ENCODE measurements at regions not wholly inside any gene's neighbourhood (a gene's known extent, or its start where the extent isn't known, plus 50 kb on each side); places are given as distances from the start of the nearest gene placed in this dataset.

DNA sequence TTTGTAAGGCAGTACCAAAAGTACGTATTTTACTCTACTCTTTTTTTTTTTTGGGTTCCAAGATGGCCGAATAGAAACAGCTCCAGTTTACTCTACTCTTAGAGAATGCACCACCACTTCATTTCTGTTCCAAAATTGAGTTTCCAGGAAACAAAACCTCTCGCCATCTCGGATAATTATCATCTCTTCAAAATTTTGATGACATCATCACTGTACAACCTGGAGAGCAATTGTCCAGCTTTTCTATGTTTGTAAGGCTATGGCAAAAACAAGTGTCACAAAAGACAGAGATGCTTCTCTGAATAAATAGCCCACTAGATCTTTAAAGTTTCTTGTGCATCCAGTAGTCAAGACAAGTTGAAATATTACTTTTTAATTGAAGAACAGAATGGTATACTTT is 1631.9 kb upstream of the CDH6 start:
- TF ChIP-seq POLR2A (IDR thresholded peaks at IDR 0.05), result no peak
- TF ChIP-seq CTCF (IDR thresholded peaks at IDR 0.05), result no peak

Data from Peyer's patch (tissue), 4 donors.